ENCODE measurements at regions not wholly inside any gene's neighbourhood (a gene's known extent, or its start where the extent isn't known, plus 50 kb on each side); places are given as distances from the start of the nearest gene placed in this dataset.

DNA sequence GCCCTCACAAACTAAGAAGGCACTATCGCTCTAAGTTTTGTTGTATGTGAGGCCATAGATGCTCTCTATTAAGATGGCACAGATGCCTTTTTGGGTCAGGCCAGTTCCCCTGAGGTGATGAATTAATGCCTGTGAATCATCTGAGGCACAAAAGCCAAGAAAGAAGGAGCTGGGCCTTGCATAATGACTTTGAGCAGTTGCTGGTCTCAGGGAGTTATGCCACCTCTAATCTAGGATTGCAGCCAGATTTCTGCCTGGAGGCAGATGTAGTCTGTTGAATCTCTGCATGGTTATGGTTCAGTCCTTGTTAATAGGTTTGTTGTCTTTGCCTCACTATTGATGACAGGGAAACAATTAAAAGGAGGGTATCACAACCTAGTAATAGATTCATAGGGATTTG is 168.1 kb upstream of the CHRM3 start:
- Histone ChIP-seq H3K9me1 (replicated peaks; ENCODE audit: control insufficient read depth, extremely low read depth, insufficient read depth, low read length) (no peaks in the 10 kb centered on the region), H3K4me1 (ENCODE audit: control insufficient read depth, extremely low read depth, insufficient read depth, low read length) (no peaks in the 10 kb centered on the region), H3K9me3 (replicated peaks; ENCODE audit: control insufficient read depth, insufficient read depth, low read length) (no peaks in the 10 kb centered on the region), H3K4me2 (ENCODE audit: insufficient read depth, low read length) (no peak overlapping the region), H3K79me2 (ENCODE audit: control insufficient read depth, insufficient read depth, low read length) (no peaks in the 10 kb centered on the region), H2AFZ (ENCODE audit: low read depth, low read length) (no peak overlapping the region), H3K27me3 (ENCODE audit: control insufficient read depth in 2 of 2, insufficient read depth in 2 of 2, low read length in 2 of 2) (no peaks in the 10 kb centered on the region), H3K4me3 (replicated peaks in 1 of 3; ENCODE audit: insufficient read depth in 1 of 3, low read depth in 1 of 3, low read length in 3 of 3) (no peak overlapping the region), H3K36me3 (ENCODE audit: control insufficient read depth in 2 of 2, extremely low read depth in 1 of 2, insufficient read depth in 2 of 2, low read length in 2 of 2) (no peaks in the 10 kb centered on the region), H4K20me1 (replicated peaks; ENCODE audit: control insufficient read depth, extremely low read depth, insufficient read depth, low read length) (no peaks in the 10 kb centered on the region), H3K27ac (ENCODE audit: insufficient read depth, low read depth, low read length) (no peak overlapping the region), H3K9ac (replicated peaks; ENCODE audit: extremely low read depth, insufficient read depth, low read length) (no peak overlapping the region)
- ChIA-PET CTCF (no interaction called here), POLR2A (no interaction called here)
- DNase-seq (ENCODE audit: low read depth, low spot score) (no peak), FAIRE-seq (no peak)
- BruUV-seq (replicated peaks) = no TSS peak
- intact Hi-C loops (cut with micrococcal nuclease) (no loop called here), dilution Hi-C loops (cut with MboI; ENCODE audit: extremely low pct_ligation_motif_present, low sequenced_read_pairs) (no loop called here)
- TF ChIP-seq JUN (IDR thresholded peaks at IDR 0.05; ENCODE audit: borderline replicate concordance, insufficient read depth, insufficient read length, low read depth) = no peak
- TF ChIP-seq EZH2 (IDR thresholded peaks at IDR 0.05; ENCODE audit: borderline replicate concordance, low read depth, low read length, severe bottlenecking) = no peak
- TF ChIP-seq FOS (IDR thresholded peaks at IDR 0.05; ENCODE audit: borderline replicate concordance, insufficient read depth, low read length) = no peak
- TF ChIP-seq MAX (IDR thresholded peaks at IDR 0.05; ENCODE audit: insufficient read depth, insufficient read length) = no peak
- TF ChIP-seq POLR2AphosphoS5 (IDR thresholded peaks at IDR 0.05; ENCODE audit: insufficient read depth, low read depth, low read length) = no peak
- no peak for TF ChIP-seq GATA2 (IDR thresholded peaks at IDR 0.05; ENCODE audit: insufficient read depth, insufficient read length, low read depth, low read length)
- no peak for TF ChIP-seq CTCF (IDR thresholded peaks at IDR 0.05; ENCODE audit: extremely low read depth in 1 of 2, insufficient read depth in 1 of 2, low read depth in 1 of 2, low read length in 2 of 2)
- TF ChIP-seq POLR2A (IDR thresholded peaks at IDR 0.05; ENCODE audit: low read depth, low read length) = no peak

Measured in endothelial cell of umbilical vein (primary cell).